HepG2 (cell line): ENCODE measurements at regions not wholly inside any gene's neighbourhood (a gene's known extent, or its start where the extent isn't known, plus 50 kb on each side); places are given as distances from the start of the nearest gene placed in this dataset.

Experiments used
- ATAC-seq: fragments of 200-7000 bp; cut with Tn5 transposase; 3 replicates; pipeline ENCODE4 v1.9.1; 2020; ENCODE audit warnings: mild to moderate bottlenecking, moderate library complexity
- BruUV-seq: library from RNA; stranded (reverse); fragments of 400-500 nt; replicated peaks from 2 replicates; lab custom pipeline; 2021; lab: Mats Ljungman, UMichigan
- CTCF ChIA-PET: fragments of 300-600 bp; formaldehyde crosslinking; extraction: SDS; loops from one replicate; lab custom pipeline; 2021; ENCODE audit warnings: low total read pairs, inconsistent platforms, low intra/inter-chr PET ratio; lab: Yijun Ruan, JAX
- POLR2A ChIA-PET: fragments of 350-600 bp; sonication (Branson Sonifier 250); formaldehyde crosslinking; loops from one replicate; lab custom pipeline; 2020; ENCODE audit warnings: antibody characterized with exemption, inconsistent platforms; lab: Yijun Ruan, JAX
- DNase-seq: peaks from one replicate; pipeline ENCODE4 v3.0.0-alpha.2; 2015; ENCODE audit warnings: low spot score
- FAIRE-seq: peaks from 3 replicates; lab custom pipeline; 2011; peaks lifted over from hg19 to GRCh38; lab: Jason Lieb, UNC
- H2AFZ ChIP-seq: one replicate; pipeline ENCODE4 v1.6.1; 2011; ENCODE audit warnings: low read length, inconsistent platforms
- H3K27ac ChIP-seq: fragments of 300-600 bp; 3 replicates; pipeline ENCODE4 v1.8.0; 2011; ENCODE audit warnings: mixed run types, mild to moderate bottlenecking, mixed read lengths, low read length, inconsistent platforms; ENCODE audit not compliant: insufficient read depth; ENCODE audit errors: extremely low read length
- H3K27me3 ChIP-seq, 2 experiments: fragments of 200-600 bp in 1 of 2; 2 replicates in 1 of 2; 3 replicates in 1 of 2; pipeline versions ENCODE4 v1.6.0 to v1.8.0; 2011; ENCODE audit warnings: low read length in 2 of 2, mild to moderate bottlenecking in 2 of 2, moderate library complexity in 2 of 2, inconsistent platforms in 1 of 2; ENCODE audit not compliant: insufficient read depth in 2 of 2, control insufficient read depth in 1 of 2
- H3K36me3 ChIP-seq, 2 experiments: fragments of 200-600 bp in 1 of 2; replicated peaks in 1 of 2; 2 replicates in 1 of 2; 3 replicates in 1 of 2; pipeline versions ENCODE4 v1.5.1 to v1.8.0; 2011; ENCODE audit warnings: low read length in 2 of 2, inconsistent platforms in 1 of 2; ENCODE audit not compliant: insufficient read depth in 2 of 2, control insufficient read depth in 1 of 2
- H3K4me1 ChIP-seq: 2 replicates; pipeline ENCODE4 v1.5.1; 2012; ENCODE audit warnings: low read length, inconsistent platforms; ENCODE audit not compliant: insufficient read depth
- H3K4me2 ChIP-seq: 2 replicates; pipeline ENCODE4 v1.6.0; 2011; ENCODE audit warnings: low read depth, low read length, inconsistent platforms
- H3K4me3 ChIP-seq, 3 experiments: fragments of 200-600 bp in 1 of 3; sonication (generic), shearing (Covaris generic) in 1 of 3; replicated peaks in 1 of 3; 2 replicates each; pipeline ENCODE4 v1.5.1; 2011 to 2016; ENCODE audit warnings: low read length in 3 of 3, inconsistent platforms in 2 of 3, low read depth in 2 of 3, mild to moderate bottlenecking in 2 of 3, control low read depth in 1 of 3, mixed read lengths in 1 of 3; ENCODE audit not compliant: insufficient read depth in 1 of 3
- H3K79me2 ChIP-seq: one replicate; pipeline ENCODE4 v1.6.1; 2011; ENCODE audit warnings: low read length, inconsistent platforms; ENCODE audit not compliant: insufficient read depth
- H3K9ac ChIP-seq: 2 replicates; pipeline ENCODE4 v1.6.0; 2011; ENCODE audit warnings: mild to moderate bottlenecking, low read depth, low read length, inconsistent platforms; ENCODE audit not compliant: insufficient read depth
- H3K9me3 ChIP-seq: 2 replicates; pipeline ENCODE4 v1.5.1; 2012; ENCODE audit warnings: mild to moderate bottlenecking, low read length
- H4K20me1 ChIP-seq: 2 replicates; pipeline ENCODE4 v1.6.0; 2011; ENCODE audit warnings: inconsistent platforms, mild to moderate bottlenecking, low read length, moderate library complexity; ENCODE audit not compliant: insufficient read depth
- KLF9 ChIP-seq: IDR thresholded peaks from 2 replicates; pipeline ENCODE4 v1.6.1; 2016; ENCODE audit warnings: low read depth
- RXRB ChIP-seq: IDR thresholded peaks from 2 replicates; pipeline ENCODE4 v1.6.1; 2016; ENCODE audit warnings: borderline replicate concordance, missing genetic modification reagents, missing compliant biosample characterization
- SOX6 ChIP-seq, 2 experiments: fragments of 450-650 bp in 1 of 2; sonication (generic) in 1 of 2; formaldehyde crosslinking in 1 of 2; IDR thresholded peaks; 2 replicates each; pipeline versions ENCODE4 v1.4.0 to v1.6.1; 2017 to 2020; ENCODE audit warnings: antibody characterized with exemption in 1 of 2, mild to moderate bottlenecking in 1 of 2, missing genetic modification reagents in 1 of 2
- SP140L ChIP-seq: sonication (generic); formaldehyde crosslinking; IDR thresholded peaks from 2 replicates; pipeline ENCODE4 v1.4.0; 2020; ENCODE audit warnings: missing genetic modification reagents, borderline replicate concordance
- U2AF1 ChIP-seq: fragments of 200-400 bp; formaldehyde crosslinking; optimal IDR thresholded peaks from 2 replicates; pipeline ENCODE3; 2017; ENCODE audit warnings: mild to moderate bottlenecking, low read depth, low read length
- ZBTB4 ChIP-seq: sonication (generic); formaldehyde crosslinking; IDR thresholded peaks from 2 replicates; pipeline ENCODE4 v1.4.0; 2020; ENCODE audit warnings: missing genetic modification reagents, mild to moderate bottlenecking, borderline replicate concordance
- ZFYVE20 ChIP-seq: sonication (generic); formaldehyde crosslinking; IDR thresholded peaks from 2 replicates; pipeline ENCODE4 v1.8.0; 2023; ENCODE audit warnings: low read depth, mild to moderate bottlenecking, moderate library complexity, missing genetic modification reagents, borderline replicate concordance
- ZNF232 ChIP-seq: sonication (generic); formaldehyde crosslinking; IDR thresholded peaks from 2 replicates; pipeline ENCODE4 v1.4.0; 2020; ENCODE audit warnings: missing genetic modification reagents, borderline replicate concordance
- ZNF530 ChIP-seq: sonication (generic); formaldehyde crosslinking; IDR thresholded peaks from 2 replicates; pipeline ENCODE4 v1.5.0; 2020; ENCODE audit warnings: low read depth, mild to moderate bottlenecking, missing genetic modification reagents
- ZNF564 ChIP-seq: sonication (generic); formaldehyde crosslinking; IDR thresholded peaks from 2 replicates; pipeline ENCODE4 v1.8.1; 2023; ENCODE audit warnings: mild to moderate bottlenecking, missing genetic modification reagents
- ZNF83 ChIP-seq: sonication (generic); formaldehyde crosslinking; IDR thresholded peaks from 2 replicates; pipeline ENCODE4 v1.4.0; 2020; ENCODE audit warnings: missing genetic modification reagents, mild to moderate bottlenecking, borderline replicate concordance
- WGBS: methylation state at CpG from one replicate; pipeline ENCODE4 v1.1.6; 2017; ENCODE audit warnings: low lambda C conversion rate; 5-methylcytosine and 5-hydroxymethylcytosine counted together
- in situ Hi-C: cut with HindIII; loops from 2 replicates; pipeline ENCODE4 v1.10.0; 2017; ENCODE audit warnings: low pct_unique_long_range_greater_than_20kb; ENCODE audit not compliant: extremely low pct_ligation_motif_present
- intact Hi-C: fragments of 100-400 bp; cut with micrococcal nuclease; formaldehyde crosslinking; loops from one replicate; pipeline ENCODE4 v1.10.0; 2022; ENCODE audit not compliant: unreplicated experiment
- TF ChIP-seq, protein P1 (sequence below): sonication (generic); formaldehyde crosslinking; IDR thresholded peaks from 2 replicates; pipeline ENCODE4 v1.9.0; 2022; ENCODE audit warnings: missing genetic modification reagents, mild to moderate bottlenecking, borderline replicate concordance
- TF ChIP-seq, protein P2 (sequence below): sonication (generic); formaldehyde crosslinking; IDR thresholded peaks from 2 replicates; pipeline ENCODE4 v1.4.0; 2020; ENCODE audit warnings: missing genetic modification reagents, low read depth, mild to moderate bottlenecking, borderline replicate concordance

DNA sequence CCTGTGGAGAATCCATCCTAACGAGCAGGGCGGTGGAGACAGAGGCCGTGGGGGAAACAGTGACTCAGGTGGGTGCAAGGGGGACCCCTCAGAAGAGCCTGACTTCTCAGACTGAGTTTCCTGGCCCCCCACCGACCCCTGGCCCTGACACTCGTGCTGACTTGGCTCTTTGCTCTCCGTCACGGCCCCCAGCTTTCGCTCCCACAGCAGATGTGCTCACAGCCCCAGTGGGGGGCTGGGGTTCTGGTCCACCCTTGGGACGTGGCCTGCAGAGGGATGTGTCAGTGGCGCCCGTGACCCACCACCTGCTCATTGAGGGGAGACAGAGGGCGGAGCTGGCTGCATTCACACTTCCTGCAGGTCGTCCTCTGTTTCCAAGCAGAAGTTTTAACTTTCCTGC is 62.9 kb upstream of the IRX4 start (continued):
- no peak for TF ChIP-seq U2AF1

DNA sequence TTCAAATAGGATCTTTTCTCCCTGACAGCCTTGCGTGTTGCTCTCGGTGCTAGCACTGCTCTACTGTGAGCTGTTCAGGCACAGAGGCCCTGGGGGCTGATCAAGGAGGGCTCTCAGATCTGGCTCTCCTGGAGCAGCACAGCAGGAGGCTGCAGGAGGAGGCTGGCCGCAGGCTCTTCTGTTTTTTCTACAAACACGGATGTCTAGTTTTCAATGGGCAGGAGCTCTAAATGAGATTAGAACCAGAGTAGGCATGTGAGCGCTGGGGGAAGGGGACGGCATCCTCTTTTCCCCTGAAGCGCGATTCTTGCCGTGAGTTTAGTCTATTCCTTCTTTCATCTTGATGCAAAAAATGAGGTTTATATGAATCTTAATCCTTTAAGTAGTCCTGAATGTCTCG is 61.7 kb upstream of the IRX4 start:
- no peak overlapping the region for H3K9ac ChIP-seq
- CTCF ChIA-PET: no interaction called here
- no peak for DNase-seq
- no peak for TF ChIP-seq SOX6 (IDR thresholded peaks at IDR 0.05)
- TF ChIP-seq SOX6 (CRISPR knock-in tag; IDR thresholded peaks at IDR 0.05): no peak
- TF ChIP-seq, protein P1, sequence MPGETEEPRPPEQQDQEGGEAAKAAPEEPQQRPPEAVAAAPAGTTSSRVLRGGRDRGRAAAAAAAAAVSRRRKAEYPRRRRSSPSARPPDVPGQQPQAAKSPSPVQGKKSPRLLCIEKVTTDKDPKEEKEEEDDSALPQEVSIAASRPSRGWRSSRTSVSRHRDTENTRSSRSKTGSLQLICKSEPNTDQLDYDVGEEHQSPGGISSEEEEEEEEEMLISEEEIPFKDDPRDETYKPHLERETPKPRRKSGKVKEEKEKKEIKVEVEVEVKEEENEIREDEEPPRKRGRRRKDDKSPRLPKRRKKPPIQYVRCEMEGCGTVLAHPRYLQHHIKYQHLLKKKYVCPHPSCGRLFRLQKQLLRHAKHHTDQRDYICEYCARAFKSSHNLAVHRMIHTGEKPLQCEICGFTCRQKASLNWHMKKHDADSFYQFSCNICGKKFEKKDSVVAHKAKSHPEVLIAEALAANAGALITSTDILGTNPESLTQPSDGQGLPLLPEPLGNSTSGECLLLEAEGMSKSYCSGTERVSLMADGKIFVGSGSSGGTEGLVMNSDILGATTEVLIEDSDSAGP: no peak
- no peak for TF ChIP-seq ZNF530 (CRISPR knock-in tag)
- TF ChIP-seq ZFYVE20 (CRISPR knock-in tag): no peak
- no peak for TF ChIP-seq SP140L (CRISPR knock-in tag)
- TF ChIP-seq ZNF83 (CRISPR knock-in tag): no peak
- no peak for TF ChIP-seq ZNF232
- TF ChIP-seq, protein P2, sequence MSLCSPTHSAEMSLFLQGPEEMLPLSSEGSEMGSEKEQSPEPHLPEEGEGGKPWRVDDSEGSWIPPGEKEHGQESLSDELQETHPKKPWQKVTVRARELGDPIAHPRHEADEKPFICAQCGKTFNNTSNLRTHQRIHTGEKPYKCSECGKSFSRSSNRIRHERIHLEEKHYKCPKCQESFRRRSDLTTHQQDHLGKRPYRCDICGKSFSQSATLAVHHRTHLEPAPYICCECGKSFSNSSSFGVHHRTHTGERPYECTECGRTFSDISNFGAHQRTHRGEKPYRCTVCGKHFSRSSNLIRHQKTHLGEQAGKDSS (CRISPR knock-in tag): no peak
- TF ChIP-seq ZNF564 (CRISPR knock-in tag): no peak
- no peak for TF ChIP-seq U2AF1
- no peak for TF ChIP-seq RXRB (CRISPR knock-in tag)
- no peak for TF ChIP-seq KLF9
- no peak for TF ChIP-seq ZBTB4
- intact Hi-C loops (no loop called here), in situ Hi-C loops (no loop called here)
- FAIRE-seq: no peak
- ATAC-seq: no peak
- 36% methylated on average over 10 of the region's 10 CpGs for WGBS
- H3K27me3 ChIP-seq: peaks cover 1 to 58% of the 10 kb centered on the region in 2 experiments; a peak in 4 of 5 replicates
- H4K20me1 ChIP-seq: no peaks in the 10 kb centered on the region
- H3K4me2 ChIP-seq: no peak overlapping the region
- H3K36me3 ChIP-seq: no peaks in the 10 kb centered on the region
- H3K9me3 ChIP-seq: no peaks in the 10 kb centered on the region
- H3K4me1 ChIP-seq: no peaks in the 10 kb centered on the region
- no peak overlapping the region for H3K27ac ChIP-seq
- H3K79me2 ChIP-seq: no peaks in the 10 kb centered on the region
- H2AFZ ChIP-seq: no peak overlapping the region
- no TSS peak for BruUV-seq
- H3K4me3 ChIP-seq: no peak overlapping the region
- POLR2A ChIA-PET: no interaction called here
